NCI-H226 (cell line): ENCODE measurements at regions not wholly inside any gene's neighbourhood (a gene's known extent, or its start where the extent isn't known, plus 50 kb on each side); places are given as distances from the start of the nearest gene placed in this dataset.
"Not testable (repeated sequence)": the region's sequence is repeated elsewhere in the genome, so short reads cannot be mapped to it uniquely, and the experiment has no call there.

Source experiments
- DNase-seq: peaks from one replicate; pipeline ENCODE4 v3.0.0-alpha.2; 2015

GRCh38 chr5:117568622-117569021, 994.0 kb upstream of the SEMA6A start:
- peak; percentile 29 for DNase-seq

- DNase-seq = no peak
Observed at GRCh38 chr5:117568126-117568525, 993.5 kb upstream of the SEMA6A start.

- DNase-seq = no peak
Observed at GRCh38 chr5:117562647-117563046, 988.0 kb upstream of the SEMA6A start.

GRCh38 chr5:117561531-117561930, 986.9 kb upstream of the SEMA6A start:
- DNase-seq = no peak

GRCh38 chr5:117559005-117559844, 984.6 kb upstream of the SEMA6A start:
- no peak for DNase-seq

DNA sequence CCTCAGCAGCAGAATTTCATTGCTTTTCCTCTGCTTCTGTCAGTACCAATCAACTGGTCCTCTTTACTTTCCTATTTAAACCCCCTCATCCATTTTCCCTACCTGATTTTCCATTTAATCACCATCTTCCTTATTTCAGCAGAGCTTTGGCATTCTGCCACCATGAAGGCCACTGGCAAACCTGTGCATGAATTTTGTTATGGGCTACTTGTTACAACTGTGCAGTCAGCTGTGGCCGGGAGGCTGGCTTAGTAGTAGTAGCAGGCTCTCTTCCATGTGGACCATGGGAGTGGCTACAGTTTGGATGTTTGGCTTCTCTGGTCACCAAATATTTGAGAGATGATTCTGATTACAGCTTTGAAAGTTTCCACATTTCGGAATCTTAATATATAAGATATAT, 976.6 kb upstream of the SEMA6A start:
- no peak for DNase-seq

DNA sequence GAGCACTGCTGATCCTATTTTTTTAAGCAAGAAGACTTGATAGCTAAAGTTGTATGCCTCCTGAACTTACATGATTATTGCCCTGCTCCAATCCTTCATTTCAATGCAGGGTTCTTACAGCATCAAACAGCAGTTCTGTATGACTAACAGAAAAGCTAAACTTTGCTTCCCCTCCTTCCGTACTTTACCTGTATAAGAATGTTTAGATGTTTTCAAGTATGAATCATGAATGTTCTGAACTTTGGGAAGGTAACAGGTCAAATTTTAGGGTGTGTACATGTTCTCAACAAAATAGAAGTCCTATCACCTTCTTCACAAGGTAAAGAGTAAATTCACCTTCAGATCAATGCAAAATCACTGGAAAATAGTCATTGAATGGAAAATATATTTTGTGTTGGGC, 972.6 kb upstream of the SEMA6A start:
- no peak for DNase-seq

- DNase-seq = no peak
Observed at GRCh38 chr5:117539692-117540091, 965.1 kb upstream of the SEMA6A start.

- no peak for DNase-seq
Observed at GRCh38 chr5:117533792-117534191, 959.2 kb upstream of the SEMA6A start.

DNA sequence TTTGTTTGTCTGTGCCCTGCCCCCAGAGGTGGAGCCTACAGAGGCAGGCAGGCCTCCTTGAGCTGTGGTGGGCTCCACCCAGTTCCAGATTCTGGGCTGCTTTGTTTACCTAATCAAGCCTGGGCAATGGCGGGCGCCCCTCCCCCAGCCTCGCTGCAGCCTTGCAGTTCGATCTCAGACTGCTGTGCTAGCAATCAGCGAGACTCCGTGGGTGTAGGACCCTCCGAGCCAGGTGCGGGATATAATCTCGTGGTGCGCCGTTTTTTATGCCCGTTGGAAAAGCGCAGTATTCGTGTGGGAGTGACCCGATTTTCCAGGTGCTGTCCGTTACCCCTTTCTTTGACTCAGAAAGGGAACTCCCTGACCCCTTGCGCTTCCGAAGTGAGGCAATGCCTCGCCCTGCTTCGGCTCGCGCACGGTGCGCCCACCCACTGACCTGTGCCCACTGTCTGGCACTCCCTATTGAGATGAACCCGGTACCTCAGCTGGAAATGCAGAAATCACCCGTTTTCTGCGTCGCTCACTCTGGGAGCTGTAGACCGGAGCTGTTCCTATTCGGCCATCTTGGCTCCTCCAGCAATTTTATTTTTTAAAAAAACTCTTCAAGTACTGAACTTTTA, 958.5 kb upstream of the SEMA6A start:
- DNase-seq = not testable (repeated sequence)

GRCh38 chr5:117519957-117520500, 945.4 kb upstream of the SEMA6A start:
- no peak for DNase-seq

GRCh38 chr5:117504305-117504704, 929.7 kb upstream of the SEMA6A start:
- no peak for DNase-seq

- no peak for DNase-seq
Observed at GRCh38 chr5:117497601-117498000, 923.0 kb upstream of the SEMA6A start.

- no peak for DNase-seq
Observed at GRCh38 chr5:117496801-117497200, 922.2 kb upstream of the SEMA6A start.

DNA sequence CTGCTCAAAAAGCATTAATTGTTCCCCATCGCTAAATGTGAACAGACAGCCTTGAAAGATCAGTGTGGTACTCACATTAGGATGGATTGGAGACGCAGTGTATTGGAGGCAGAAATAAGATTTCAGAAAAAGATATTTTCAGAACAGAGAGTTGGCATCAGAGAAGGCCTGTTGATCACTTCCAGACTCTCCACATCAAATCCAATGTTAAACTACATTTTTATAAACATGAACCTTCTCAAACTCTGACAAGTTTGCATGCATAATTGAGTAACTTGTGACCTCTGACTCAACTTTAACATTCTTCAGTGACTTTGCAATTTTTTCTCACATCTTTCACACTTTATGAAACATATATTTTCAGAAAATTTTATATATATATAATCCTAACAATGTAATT, 919.6 kb upstream of the SEMA6A start:
- DNase-seq = no peak

GRCh38 chr5:117488976-117489500, 914.4 kb upstream of the SEMA6A start:
- DNase-seq = no peak

GRCh38 chr5:117487556-117487955, 912.9 kb upstream of the SEMA6A start:
- DNase-seq = no peak

GRCh38 chr5:117486879-117487391, 912.3 kb upstream of the SEMA6A start:
- DNase-seq = peak; percentile 1

GRCh38 chr5:117486261-117486660, 911.6 kb upstream of the SEMA6A start:
- no peak for DNase-seq

- DNase-seq = no peak
Observed at GRCh38 chr5:117475919-117476318, 901.3 kb upstream of the SEMA6A start.

GRCh38 chr5:117473165-117473564, 898.5 kb upstream of the SEMA6A start:
- DNase-seq = no peak

GRCh38 chr5:117463881-117464570, 889.4 kb upstream of the SEMA6A start:
- DNase-seq = no peak

- no peak for DNase-seq
Observed at GRCh38 chr5:117461966-117462365, 887.3 kb upstream of the SEMA6A start.
